Choroid plexus epithelial cell (primary cell): ENCODE measurements at regions not wholly inside any gene's neighbourhood (a gene's known extent, or its start where the extent isn't known, plus 50 kb on each side); places are given as distances from the start of the nearest gene placed in this dataset.

Experiments used
- DNase-seq: peaks from one replicate; pipeline ENCODE4 v3.0.0-alpha.2; 2010; ENCODE audit warnings: low read depth
- H3K4me3 ChIP-seq: 2 replicates; pipeline ENCODE4 v1.5.1; 2011; ENCODE audit warnings: low read depth, mild to moderate bottlenecking, control low read depth, low read length, moderate library complexity
- TF ChIP-seq, protein P1 (sequence below): conservative IDR thresholded peaks from 2 replicates; pipeline ENCODE4 v1.5.1; 2011; ENCODE audit warnings: low read depth, mild to moderate bottlenecking, control low read depth, inconsistent platforms, low read length, moderate library complexity

DNA sequence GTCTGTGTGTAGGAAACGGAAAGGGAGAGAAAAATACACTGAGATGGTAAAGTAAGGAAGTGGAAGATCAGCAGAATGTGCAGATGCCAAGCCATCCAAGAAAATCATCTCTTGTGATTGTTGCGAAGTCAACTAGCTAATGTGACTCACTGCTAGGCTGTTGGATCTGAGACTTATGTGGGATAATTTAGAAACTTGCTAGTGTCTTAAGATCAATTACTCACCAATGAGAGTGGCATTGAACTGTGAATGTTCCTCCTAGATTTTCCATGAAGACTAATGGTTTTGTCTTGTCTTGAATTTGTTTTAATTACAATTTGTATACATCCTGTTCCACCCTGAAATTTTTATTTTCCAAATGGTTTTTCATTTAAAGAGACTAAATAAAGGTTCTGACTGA lies 771.6 kb downstream of the EFNB2 start:
- no peak overlapping the region for H3K4me3 ChIP-seq
- DNase-seq = no peak
- TF ChIP-seq, protein P1, sequence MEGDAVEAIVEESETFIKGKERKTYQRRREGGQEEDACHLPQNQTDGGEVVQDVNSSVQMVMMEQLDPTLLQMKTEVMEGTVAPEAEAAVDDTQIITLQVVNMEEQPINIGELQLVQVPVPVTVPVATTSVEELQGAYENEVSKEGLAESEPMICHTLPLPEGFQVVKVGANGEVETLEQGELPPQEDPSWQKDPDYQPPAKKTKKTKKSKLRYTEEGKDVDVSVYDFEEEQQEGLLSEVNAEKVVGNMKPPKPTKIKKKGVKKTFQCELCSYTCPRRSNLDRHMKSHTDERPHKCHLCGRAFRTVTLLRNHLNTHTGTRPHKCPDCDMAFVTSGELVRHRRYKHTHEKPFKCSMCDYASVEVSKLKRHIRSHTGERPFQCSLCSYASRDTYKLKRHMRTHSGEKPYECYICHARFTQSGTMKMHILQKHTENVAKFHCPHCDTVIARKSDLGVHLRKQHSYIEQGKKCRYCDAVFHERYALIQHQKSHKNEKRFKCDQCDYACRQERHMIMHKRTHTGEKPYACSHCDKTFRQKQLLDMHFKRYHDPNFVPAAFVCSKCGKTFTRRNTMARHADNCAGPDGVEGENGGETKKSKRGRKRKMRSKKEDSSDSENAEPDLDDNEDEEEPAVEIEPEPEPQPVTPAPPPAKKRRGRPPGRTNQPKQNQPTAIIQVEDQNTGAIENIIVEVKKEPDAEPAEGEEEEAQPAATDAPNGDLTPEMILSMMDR = no peak

DNA sequence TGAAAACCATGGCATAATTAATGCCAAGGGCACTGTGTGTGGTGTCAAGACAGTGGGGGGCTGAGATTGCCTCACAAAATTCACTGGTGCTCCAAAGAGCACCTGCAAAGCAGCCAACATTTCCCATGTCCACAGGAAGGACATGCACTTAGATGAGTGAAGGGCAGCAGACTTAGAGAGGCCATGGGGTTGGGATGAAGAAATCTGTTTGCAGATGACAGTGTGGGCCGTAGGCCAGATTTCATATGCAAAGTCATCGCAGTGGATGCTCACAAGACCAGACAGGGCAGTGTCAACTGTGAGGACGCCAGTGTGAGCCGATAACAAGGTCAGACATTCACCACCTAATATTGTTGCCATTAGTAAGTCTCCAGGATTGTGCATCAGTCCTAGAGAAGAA lies 773.4 kb downstream of the EFNB2 start:
- TF ChIP-seq, protein P1 = no peak
- DNase-seq = no peak
- H3K4me3 ChIP-seq = no peak overlapping the region

DNA sequence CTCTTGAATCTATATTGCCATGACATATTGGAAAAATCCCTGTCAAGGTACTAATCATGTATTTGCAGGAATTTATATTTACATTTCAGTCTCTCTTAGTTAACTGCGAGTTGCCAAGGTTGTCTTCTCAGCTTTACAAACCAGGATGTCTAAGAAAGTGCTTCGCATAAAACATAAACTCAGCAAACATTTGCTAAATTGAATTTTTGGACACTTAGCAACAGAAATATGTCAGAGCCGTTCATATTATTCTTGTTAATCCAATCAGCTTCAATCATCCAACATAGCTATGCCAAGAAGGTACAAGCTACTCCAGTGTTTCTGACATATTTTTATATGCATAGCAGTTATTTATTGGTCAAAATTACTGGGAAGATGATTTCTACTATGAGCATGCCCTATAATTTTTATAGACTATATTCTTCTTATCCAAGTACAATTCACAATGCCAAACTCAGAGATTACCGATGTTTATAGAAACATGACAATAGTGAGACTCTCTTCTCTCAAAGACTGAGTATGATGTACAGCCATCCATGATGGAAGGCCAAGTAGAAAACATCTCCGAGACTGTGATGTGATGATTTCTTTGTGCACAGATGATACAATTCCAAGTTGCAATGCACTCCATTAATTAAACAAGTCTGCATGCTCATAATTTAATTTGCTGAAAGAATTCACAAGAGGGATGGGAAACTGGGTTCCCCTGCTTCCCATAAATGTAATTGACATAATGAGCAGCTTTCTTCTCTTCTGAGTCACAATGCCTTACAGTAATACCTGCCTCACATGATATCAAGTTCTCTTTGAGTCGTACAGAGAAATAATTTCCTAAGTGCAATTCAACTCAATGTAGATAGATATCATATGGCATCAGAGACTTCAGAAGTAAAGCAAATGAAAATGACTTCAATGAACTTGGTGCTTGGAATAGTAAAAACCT lies 776.3 kb downstream of the EFNB2 start:
- DNase-seq = no peak
- TF ChIP-seq, protein P1 = no peak
- H3K4me3 ChIP-seq = no peak overlapping the region

DNA sequence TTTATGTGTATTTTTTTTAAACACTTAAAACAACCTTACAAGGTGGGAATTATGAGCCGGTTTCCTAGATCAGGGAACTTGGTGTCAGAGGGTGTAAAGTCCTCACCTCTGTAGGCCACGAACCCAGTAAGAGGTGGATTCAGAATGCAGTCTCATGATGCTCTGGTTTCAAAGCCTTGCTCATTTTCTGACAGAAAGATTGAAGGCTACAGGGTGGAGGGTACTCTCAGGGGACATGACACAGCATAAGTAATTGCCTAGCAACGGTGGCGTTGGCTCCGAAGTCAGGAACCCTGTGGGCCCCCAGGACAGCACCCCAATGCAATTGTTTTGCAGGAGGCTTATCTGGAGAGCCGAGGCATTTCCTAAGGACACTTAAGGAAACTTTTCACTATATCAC lies 794.7 kb downstream of the EFNB2 start:
- no peak overlapping the region for H3K4me3 ChIP-seq
- TF ChIP-seq, protein P1 = no peak
- DNase-seq = no peak

DNA sequence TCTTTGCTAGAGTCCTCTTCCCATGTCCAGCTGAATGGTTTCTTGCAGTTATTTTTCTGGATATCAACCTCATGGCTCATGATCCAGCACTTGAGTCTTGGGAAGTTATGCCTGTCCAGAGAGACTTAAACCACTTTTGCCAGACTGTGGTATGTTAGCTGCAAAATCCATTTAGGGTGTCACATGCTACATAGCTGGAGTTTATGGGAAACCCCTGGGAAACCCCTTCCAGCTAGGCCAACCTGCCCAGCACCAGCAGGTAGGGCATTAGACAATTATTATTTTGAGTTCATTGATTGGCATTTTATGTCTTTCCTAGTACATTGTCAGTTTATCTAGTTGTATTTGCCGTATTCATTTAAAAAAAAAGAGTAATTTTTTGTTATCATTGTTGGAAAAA lies 797.8 kb downstream of the EFNB2 start:
- TF ChIP-seq, protein P1 = no peak
- no peak for DNase-seq
- H3K4me3 ChIP-seq = no peak overlapping the region

DNA sequence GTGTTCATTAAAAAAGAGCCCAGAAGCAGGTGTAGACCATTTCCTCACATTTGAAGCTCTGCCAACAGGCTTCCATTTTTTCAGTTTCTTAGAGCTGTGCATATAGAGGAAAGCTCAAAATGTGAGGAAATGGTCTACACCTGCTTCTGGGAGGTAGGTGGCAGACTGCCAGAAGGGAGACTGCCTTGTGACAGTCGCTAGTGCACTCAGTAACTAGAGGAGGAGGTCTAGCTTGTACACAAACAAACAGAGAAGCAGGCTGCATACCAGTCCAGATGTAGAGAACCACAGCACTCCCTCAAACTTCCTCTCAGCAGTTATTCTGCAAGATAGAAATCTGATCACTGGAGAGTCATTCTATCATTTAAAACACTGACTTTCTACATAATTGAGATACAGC lies 800.2 kb downstream of the EFNB2 start:
- no peak overlapping the region for H3K4me3 ChIP-seq
- DNase-seq = peak; percentile 33
- TF ChIP-seq, protein P1 = no peak

DNA sequence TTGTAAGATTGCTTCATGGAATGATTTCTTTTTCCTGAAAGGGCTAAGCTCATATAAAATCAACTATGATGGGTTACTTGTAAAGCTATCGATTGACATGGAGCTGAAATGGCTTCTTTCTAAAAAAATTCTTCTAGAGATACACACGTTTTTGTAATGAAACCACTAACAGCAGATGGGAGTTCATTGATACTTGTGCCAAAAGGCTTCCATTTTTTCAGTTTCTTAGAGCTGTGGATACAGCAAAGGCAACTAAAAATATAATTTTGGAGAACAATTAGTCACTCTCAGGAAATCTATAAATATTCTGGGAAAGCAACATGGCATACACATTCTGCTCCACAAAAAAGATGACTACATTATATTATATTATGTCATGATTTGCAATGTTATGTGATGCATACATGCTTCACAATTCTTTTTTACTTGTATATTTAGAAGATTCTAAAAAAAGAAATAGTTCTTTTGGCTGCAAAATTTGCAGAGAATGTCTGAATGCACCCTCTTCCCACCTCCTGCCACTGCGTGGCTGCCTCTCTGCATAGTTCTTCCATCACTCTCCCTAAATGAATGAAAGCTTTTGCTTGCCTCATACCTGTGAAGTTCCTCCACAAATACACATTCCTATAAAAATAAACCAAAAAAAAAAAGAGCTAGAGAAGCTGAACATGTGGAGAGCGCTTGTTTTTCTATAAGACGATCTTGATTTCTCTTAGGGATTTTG lies 802.5 kb downstream of the EFNB2 start:
- TF ChIP-seq, protein P1 = no peak
- H3K4me3 ChIP-seq = no peak overlapping the region
- DNase-seq = no peak
